ENCODE measurements at regions not wholly inside any gene's neighbourhood (a gene's known extent, or its start where the extent isn't known, plus 50 kb on each side); places are given as distances from the start of the nearest gene placed in this dataset.

GRCh38 chr6:21295506-21296240 is 297.9 kb upstream of the SOX4 start:
- H3K4me1 ChIP-seq (ENCODE audit: control insufficient read depth in 2 of 3, insufficient read depth in 2 of 3, low read depth in 1 of 3, low read length in 3 of 3), result no peaks in the 10 kb centered on the region
- H3K9ac ChIP-seq (ENCODE audit: low read length in 3 of 3), result no peak overlapping the region
- no peaks in the 10 kb centered on the region for H3K27me3 ChIP-seq (ENCODE audit: control insufficient read depth, insufficient read depth, low read length)
- FAIRE-seq, result no peak
- H3K4me3 ChIP-seq (ENCODE audit: low read length in 3 of 3), result no peak overlapping the region
- no peak for DNase-seq
- no peak for TF ChIP-seq CTCF (IDR thresholded peaks at IDR 0.05; ENCODE audit: borderline replicate concordance, extremely low read depth, insufficient read depth)
- H3K27ac ChIP-seq (ENCODE audit: low read depth in 2 of 2, low read length in 2 of 2), result no peak overlapping the region
- H3K9me3 ChIP-seq (ENCODE audit: control insufficient read depth in 2 of 3, insufficient read depth in 1 of 3, low read length in 3 of 3), result no peaks in the 10 kb centered on the region
- H3K36me3 ChIP-seq (ENCODE audit: control insufficient read depth in 2 of 3, insufficient read depth in 3 of 3, low read length in 3 of 3), result no peaks in the 10 kb centered on the region
- intact Hi-C loops (cut with DNase I), result no loop called here

GRCh38 chr6:21297665-21298064 is 295.9 kb upstream of the SOX4 start:
- DNase-seq, result no peak
- FAIRE-seq, result no peak
- H3K27ac ChIP-seq (ENCODE audit: low read depth in 2 of 2, low read length in 2 of 2), result no peak overlapping the region
- H3K27me3 ChIP-seq (ENCODE audit: control insufficient read depth, insufficient read depth, low read length), result no peaks in the 10 kb centered on the region
- H3K4me1 ChIP-seq (ENCODE audit: control insufficient read depth in 2 of 3, insufficient read depth in 2 of 3, low read depth in 1 of 3, low read length in 3 of 3), result no peaks in the 10 kb centered on the region
- intact Hi-C loops (cut with DNase I), result no loop called here
- TF ChIP-seq CTCF (IDR thresholded peaks at IDR 0.05; ENCODE audit: borderline replicate concordance, extremely low read depth, insufficient read depth), result no peak
- no peaks in the 10 kb centered on the region for H3K36me3 ChIP-seq (ENCODE audit: control insufficient read depth in 2 of 3, insufficient read depth in 3 of 3, low read length in 3 of 3)
- H3K9me3 ChIP-seq (ENCODE audit: control insufficient read depth in 2 of 3, insufficient read depth in 1 of 3, low read length in 3 of 3), result no peaks in the 10 kb centered on the region
- H3K9ac ChIP-seq (ENCODE audit: low read length in 3 of 3), result no peak overlapping the region
- no peak overlapping the region for H3K4me3 ChIP-seq (ENCODE audit: low read length in 3 of 3)

- no peak for TF ChIP-seq CTCF (IDR thresholded peaks at IDR 0.05; ENCODE audit: borderline replicate concordance, extremely low read depth, insufficient read depth)
- FAIRE-seq, result no peak
- Histone ChIP-seq H3K9ac (ENCODE audit: low read length in 3 of 3) (no peak overlapping the region), H3K27me3 (ENCODE audit: control insufficient read depth, insufficient read depth, low read length) (no peaks in the 10 kb centered on the region), H3K4me3 (ENCODE audit: low read length in 3 of 3) (no peak overlapping the region), H3K27ac (ENCODE audit: low read depth in 2 of 2, low read length in 2 of 2) (no peak overlapping the region), H3K36me3 (ENCODE audit: control insufficient read depth in 2 of 3, insufficient read depth in 3 of 3, low read length in 3 of 3) (no peaks in the 10 kb centered on the region), H3K4me1 (ENCODE audit: control insufficient read depth in 2 of 3, insufficient read depth in 2 of 3, low read depth in 1 of 3, low read length in 3 of 3) (no peaks in the 10 kb centered on the region), H3K9me3 (ENCODE audit: control insufficient read depth in 2 of 3, insufficient read depth in 1 of 3, low read length in 3 of 3) (no peaks in the 10 kb centered on the region)
- intact Hi-C loops (cut with DNase I), result no loop called here
- DNase-seq, result no peak
Observed at GRCh38 chr6:21299216-21299615, 294.3 kb upstream of the SOX4 start.

- Histone ChIP-seq H3K9ac (ENCODE audit: low read length in 3 of 3) (no peak overlapping the region), H3K36me3 (ENCODE audit: control insufficient read depth in 2 of 3, insufficient read depth in 3 of 3, low read length in 3 of 3) (no peaks in the 10 kb centered on the region), H3K9me3 (ENCODE audit: control insufficient read depth in 2 of 3, insufficient read depth in 1 of 3, low read length in 3 of 3) (no peaks in the 10 kb centered on the region), H3K27me3 (ENCODE audit: control insufficient read depth, insufficient read depth, low read length) (no peaks in the 10 kb centered on the region), H3K27ac (ENCODE audit: low read depth in 2 of 2, low read length in 2 of 2) (no peak overlapping the region), H3K4me1 (ENCODE audit: control insufficient read depth in 2 of 3, insufficient read depth in 2 of 3, low read depth in 1 of 3, low read length in 3 of 3) (no peaks in the 10 kb centered on the region), H3K4me3 (ENCODE audit: low read length in 3 of 3) (no peak overlapping the region)
- no peak for TF ChIP-seq CTCF (IDR thresholded peaks at IDR 0.05; ENCODE audit: borderline replicate concordance, extremely low read depth, insufficient read depth)
- intact Hi-C loops (cut with DNase I), result no loop called here
- DNase-seq (no peak), FAIRE-seq (no peak)
Observed at GRCh38 chr6:21300439-21300838, 293.1 kb upstream of the SOX4 start.

Measured in kidney (tissue), 13 donors.